Umbilical cord (tissue), 1 donor: ENCODE measurements at regions not wholly inside any gene's neighbourhood (a gene's known extent, or its start where the extent isn't known, plus 50 kb on each side); places are given as distances from the start of the nearest gene placed in this dataset.
"Not testable (repeated sequence)": the region's sequence is repeated elsewhere in the genome, so short reads cannot be mapped to it uniquely, and the experiment has no call there.

ENCODE experiments used
- DNase-seq: peaks from one replicate; pipeline ENCODE4 v3.0.0-alpha.2; 2015; ENCODE audit warnings: low spot score

- no peak for DNase-seq
These were observed 119.8 kb downstream of the ZNF330 start for GRCh38 chr4:141340458-141340857.

- peak; percentile 67 for DNase-seq
These were observed 125.4 kb downstream of the ZNF330 start for GRCh38 chr4:141346144-141346543.

- no peak for DNase-seq
These were observed 127.0 kb downstream of the ZNF330 start for GRCh38 chr4:141347684-141348083.

DNA sequence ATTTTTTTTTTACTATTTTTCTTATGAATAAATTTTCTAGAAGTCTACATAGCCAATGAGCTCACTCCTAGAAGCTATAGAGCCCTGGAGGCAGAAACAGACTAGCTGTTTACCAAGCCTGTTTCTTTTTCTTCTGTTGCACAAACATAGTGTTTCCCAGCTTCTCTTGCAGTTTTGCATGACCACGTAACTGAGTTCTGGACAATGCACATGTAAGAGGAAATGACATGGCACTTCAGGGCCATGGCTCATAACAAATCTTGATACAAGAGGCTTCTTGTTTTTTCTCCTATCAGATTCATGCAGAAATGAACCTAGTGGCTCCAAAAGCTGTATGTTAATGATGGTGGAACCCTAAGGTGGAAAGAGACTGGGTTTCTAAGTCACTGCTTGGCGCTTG lies 127.4 kb downstream of the ZNF330 start:
- no peak for DNase-seq

DNA sequence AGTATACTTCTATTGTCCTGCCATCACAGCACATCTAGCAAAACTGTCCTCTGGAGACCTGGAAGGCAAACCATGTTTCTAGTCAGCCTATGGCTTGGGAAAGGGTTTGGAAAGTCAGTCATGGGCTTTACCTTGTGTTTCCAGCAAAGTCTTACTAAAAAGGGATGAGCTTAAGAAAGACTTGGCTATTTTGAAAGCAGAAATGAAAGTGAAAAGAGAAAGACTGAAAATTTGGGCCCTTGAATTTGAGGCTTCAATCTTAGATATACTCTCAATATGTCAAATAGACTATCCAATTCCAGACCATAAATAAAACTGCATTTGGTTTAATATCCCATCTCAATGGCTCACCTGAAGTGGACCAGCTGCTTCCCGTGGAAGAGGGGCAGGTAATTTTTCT lies 127.9 kb downstream of the ZNF330 start:
- DNase-seq: no peak

- DNase-seq: no peak
These were observed 128.5 kb downstream of the ZNF330 start for GRCh38 chr4:141349236-141349635.

GRCh38 chr4:141350122-141350905 lies 129.6 kb downstream of the ZNF330 start:
- DNase-seq: peak; percentile 84

- DNase-seq: no peak
These were observed 131.6 kb downstream of the ZNF330 start for GRCh38 chr4:141352331-141352730.

- DNase-seq: peak; percentile 28
These were observed 132.3 kb downstream of the ZNF330 start for GRCh38 chr4:141352909-141353525.

DNA sequence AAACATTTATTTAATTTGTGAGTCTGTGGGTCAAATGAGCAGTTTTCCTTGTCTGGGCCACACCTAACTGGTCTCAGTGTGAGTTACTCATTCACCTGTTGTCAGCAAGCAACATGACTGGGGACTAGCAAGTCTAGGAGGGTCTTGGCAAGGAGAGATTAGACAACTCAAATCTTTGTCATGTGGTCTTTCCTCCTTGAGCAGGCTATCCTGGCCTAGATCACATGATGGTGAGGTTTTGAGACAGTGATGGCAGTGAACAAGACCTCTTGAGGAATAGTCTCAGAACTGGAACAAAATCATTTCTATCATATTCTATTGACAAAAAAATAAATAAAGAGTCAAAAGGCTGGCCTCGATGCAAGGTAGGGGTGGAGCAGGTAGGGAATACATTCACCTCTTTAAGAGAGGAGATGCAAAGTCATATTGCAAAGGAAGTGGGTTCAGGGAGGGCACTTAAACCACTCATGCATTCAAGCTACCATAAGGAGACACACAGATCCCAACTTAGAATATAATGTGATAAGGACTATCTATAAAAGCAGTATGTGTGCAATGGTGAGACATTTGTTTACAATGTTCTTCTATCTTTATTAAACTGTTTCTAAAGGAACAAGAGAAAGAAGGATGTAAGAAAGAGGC lies 135.7 kb downstream of the ZNF330 start:
- no peak for DNase-seq

DNA sequence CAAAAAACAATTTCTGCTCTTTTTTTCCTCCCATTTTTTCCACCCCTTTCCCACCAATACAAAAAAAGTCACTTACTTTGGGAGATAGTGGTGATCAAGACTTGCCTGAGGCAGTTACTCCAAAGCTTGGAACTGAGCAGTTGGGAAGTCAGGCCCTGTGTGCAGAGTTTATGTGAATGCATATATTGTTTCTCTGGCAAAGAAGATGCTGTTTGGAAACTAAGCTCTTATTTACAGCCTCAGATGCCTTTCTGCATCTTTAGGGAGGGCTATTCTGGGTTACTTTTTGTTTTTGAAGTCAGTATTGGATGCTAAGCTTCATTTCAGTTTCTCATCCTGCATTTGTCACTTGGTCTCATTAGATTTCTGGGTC lies 136.3 kb downstream of the ZNF330 start:
- DNase-seq: no peak

DNA sequence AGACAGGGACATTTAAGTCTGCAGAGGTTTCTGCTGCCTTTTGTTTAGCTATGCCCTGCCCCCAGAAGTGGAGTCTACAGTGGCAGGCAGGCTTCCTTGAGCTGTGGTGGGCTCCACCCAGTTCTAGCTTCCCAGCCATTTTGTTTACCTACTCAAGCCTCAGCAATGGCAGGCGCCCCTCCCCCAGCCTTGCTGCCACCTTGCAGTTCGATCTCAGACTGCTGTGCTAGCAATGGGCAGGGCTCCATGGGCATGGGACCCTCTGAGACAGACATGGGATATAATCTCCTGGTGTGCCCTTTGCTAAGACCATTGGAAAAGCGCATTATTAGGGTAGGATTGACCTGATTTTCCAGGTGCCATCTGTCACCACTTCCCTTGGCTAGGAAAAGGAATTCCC lies 147.5 kb downstream of the ZNF330 start:
- DNase-seq: not testable (repeated sequence)

DNA sequence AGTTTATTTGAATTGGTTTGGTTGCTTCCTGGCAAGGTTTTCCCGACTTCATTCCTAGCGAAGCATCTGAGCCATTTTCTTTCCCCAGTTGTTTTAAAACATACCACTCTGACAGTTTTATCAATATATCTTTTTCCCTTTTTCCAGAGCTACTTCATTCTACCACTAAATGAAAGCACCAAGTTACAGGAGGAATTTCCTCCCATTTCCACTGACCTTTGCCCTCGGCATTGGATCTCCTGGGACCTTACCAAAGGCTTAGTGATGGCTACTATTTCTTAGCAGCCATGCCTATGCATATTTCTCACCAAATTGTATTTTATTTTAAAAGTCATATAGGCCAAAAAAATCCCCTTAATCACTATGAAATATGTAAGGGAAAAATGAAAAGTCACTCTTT lies 150.5 kb downstream of the ZNF330 start:
- no peak for DNase-seq

DNA sequence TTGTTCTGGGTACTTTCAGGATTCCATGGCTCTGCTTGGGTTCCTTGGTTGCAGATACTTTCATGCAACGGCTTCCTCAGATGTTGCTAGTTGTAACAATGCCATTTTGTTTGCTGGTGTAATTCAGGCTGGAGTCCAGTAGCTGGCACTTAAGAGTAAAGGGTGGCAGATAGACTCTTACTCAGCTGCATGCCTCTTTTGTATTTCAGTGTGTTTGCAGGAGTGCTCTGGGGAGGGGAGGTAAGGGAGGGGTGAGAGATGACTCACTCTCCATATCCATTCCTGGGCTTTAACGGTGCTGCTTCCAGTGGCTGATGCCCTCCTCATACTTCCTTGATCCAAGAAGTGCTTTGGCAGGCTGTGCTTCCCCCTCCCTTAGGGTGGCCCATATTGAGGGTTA lies 155.2 kb downstream of the ZNF330 start:
- DNase-seq: no peak

DNA sequence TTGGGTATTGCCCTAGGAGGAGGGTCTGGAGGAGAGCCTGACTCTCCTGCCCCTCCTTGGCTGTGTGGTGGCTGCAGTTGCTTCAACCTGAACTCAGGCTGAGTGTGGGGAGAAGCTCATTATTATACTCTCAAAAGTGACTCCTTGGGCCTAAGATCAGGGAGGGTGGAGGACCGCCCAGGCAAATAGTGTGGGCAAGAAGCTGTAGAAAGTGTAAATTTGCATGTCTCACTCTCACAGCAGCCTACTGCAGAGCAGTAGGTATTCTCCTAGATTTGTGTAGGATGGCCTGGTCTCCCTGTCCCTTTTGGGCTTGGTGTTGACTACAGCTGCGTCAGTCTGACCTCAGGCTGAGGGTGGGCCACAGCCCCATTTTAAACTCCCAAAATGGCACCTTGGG lies 156.1 kb downstream of the ZNF330 start:
- no peak for DNase-seq

DNA sequence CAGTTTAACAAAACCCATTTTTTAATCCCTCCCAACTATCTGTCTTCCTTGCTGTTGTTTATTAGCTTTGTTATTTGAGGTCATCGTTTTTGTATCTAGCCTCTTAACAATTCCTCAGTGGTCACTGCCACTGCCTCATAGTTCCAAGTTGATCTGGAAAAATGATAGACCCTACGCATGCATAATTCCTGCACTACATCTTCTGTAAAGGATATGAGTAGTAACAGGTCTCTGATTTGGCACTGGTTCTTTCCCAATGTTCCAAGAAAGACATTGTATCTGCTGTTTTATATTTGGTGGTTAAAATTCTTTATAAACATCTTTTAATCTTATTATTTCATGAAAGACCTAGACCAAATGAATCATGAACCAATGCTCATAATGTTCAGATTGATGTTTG lies 166.6 kb downstream of the ZNF330 start:
- DNase-seq: no peak

- no peak for DNase-seq
These were observed 167.8 kb downstream of the ZNF330 start for GRCh38 chr4:141388481-141388880.

- no peak for DNase-seq
These were observed 169.0 kb downstream of the ZNF330 start for GRCh38 chr4:141389649-141390048.

GRCh38 chr4:141390571-141390970 lies 169.9 kb downstream of the ZNF330 start:
- DNase-seq: no peak

GRCh38 chr4:141391293-141391692 lies 170.6 kb downstream of the ZNF330 start:
- no peak for DNase-seq

DNA sequence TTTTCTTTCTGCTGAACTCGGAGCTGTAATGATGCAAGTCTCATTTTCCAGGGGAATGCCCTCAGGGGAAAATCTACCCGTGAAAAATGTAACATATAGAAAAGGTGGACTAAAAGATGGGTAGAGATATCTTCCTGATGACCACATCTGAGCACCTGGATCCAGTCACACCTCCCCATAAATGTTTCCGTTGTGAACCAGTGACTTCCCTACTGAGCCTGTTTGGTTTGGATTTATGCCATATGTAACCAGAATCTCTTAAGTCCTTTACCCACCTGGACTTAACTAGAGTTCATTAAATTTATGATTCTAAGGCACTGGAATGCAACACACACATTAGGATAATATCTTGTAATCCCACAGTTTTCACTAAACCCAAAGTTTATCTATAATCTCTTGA lies 171.1 kb downstream of the ZNF330 start:
- DNase-seq: no peak

DNA sequence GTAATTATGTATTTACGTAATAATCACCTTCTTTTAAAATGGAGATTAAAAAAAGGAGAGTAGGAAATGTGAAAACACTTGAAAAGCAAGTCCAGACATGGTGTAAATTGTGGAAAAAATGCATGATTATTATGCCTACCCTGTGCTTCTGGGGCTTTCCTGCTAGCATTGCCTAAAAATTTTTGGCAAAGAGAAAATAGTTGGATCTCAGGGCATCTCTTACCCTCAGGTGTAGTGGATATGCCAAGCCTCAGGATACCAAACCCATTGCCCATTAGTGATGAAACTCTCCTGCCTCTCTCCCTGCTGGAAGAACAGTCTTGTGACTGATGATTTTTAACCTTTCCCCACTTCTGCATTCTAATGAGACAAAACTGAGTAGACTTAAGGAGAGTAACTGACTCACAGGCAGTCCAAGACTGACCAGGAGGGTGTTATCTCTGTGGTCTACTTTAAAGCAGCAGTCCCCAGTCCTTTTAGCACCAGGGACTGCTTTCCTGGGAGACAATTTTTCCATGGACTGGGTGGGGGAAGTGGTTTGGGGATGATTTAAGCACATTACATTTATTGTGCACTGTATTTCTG lies 174.6 kb downstream of the ZNF330 start:
- no peak for DNase-seq

DNA sequence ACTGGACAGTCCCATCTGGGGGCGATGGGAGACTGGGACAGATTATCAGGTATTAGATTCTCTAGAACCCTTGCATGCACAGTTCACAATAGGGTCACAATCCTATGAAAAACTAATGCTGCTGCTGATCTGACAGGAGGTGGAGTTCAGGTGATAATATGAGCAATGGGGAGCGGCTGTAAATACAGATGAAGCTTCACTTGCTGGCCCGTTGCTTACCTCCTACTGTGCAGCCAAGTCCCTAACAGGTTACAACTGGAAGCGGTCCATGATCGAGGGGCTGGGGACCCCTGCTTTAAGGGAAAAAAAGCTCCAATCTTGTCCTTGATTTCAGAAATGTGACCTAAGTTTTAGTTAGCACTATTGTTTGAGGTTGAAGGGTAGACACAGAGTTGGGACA lies 175.2 kb downstream of the ZNF330 start:
- no peak for DNase-seq
